B cell (primary cell): ENCODE measurements at regions not wholly inside any gene's neighbourhood (a gene's known extent, or its start where the extent isn't known, plus 50 kb on each side); places are given as distances from the start of the nearest gene placed in this dataset.

Experiments used
- ATAC-seq: fragments of 200-7000 bp; cut with Tn5 transposase; one replicate; pipeline ENCODE4 v1.10.0; 2021; ENCODE audit warnings: low read depth, mild to moderate bottlenecking, moderate number of reproducible peaks, moderate library complexity
- CTCF ChIA-PET: fragments of 350-600 bp; sonication (Branson Sonifier 250); formaldehyde crosslinking; loops from one replicate; lab custom pipeline; 2021; ENCODE audit warnings: antibody characterized with exemption, inconsistent platforms; lab: Charles Lee
- POLR2A ChIA-PET: fragments of 350-600 bp; sonication (Branson Sonifier 250); formaldehyde crosslinking; loops from one replicate; lab custom pipeline; 2021; ENCODE audit warnings: antibody characterized with exemption; lab: Charles Lee
- DNase-seq: peaks from one replicate; pipeline ENCODE4 v3.0.0; 2013
- H2AFZ ChIP-seq: 2 replicates; pipeline ENCODE4 v1.6.1; 2012; ENCODE audit warnings: mild to moderate bottlenecking, low read depth, low read length; ENCODE audit not compliant: insufficient read depth, poor library complexity, severe bottlenecking
- H3K27ac ChIP-seq, 2 donors: 1 replicate in 1 of 2; 2 replicates in 1 of 2; pipeline ENCODE4 v1.5.1; 2012 to 2013; ENCODE audit warnings: low read length in 2 of 2, mild to moderate bottlenecking in 2 of 2, moderate library complexity in 1 of 2
- H3K27me3 ChIP-seq, 4 experiments: fragments of 200-600 bp in 1 of 4; sonication (generic) in 1 of 4; replicated peaks in 1 of 4; 1 replicate in 2 of 4; 2 replicates in 2 of 4; pipeline versions ENCODE4 v1.6.1 to v1.7.0; 2013 to 2016; ENCODE audit warnings: low read length in 3 of 4, mild to moderate bottlenecking in 2 of 4, mixed read lengths in 1 of 4, moderate library complexity in 1 of 4; ENCODE audit not compliant: insufficient read depth in 4 of 4, control insufficient read depth in 3 of 4; ENCODE audit errors: control extremely low read depth in 1 of 4
- H3K36me3 ChIP-seq, 2 experiments: replicated peaks in 1 of 2; 1 replicate in 1 of 2; 2 replicates in 1 of 2; pipeline versions ENCODE4 v1.6.1 to v1.7.1; 2013; ENCODE audit warnings: low read length in 1 of 2; ENCODE audit not compliant: insufficient read depth in 2 of 2, control insufficient read depth in 1 of 2; ENCODE audit errors: control extremely low read depth in 1 of 2, extremely low read depth in 1 of 2
- H3K4me1 ChIP-seq, 2 donors: fragments of 200-600 bp in 1 of 2; sonication (generic) in 1 of 2; 1 replicate in 1 of 2; 2 replicates in 1 of 2; pipeline versions ENCODE4 v1.5.1 to v1.6.1; 2013 to 2017; ENCODE audit warnings: low read length in 2 of 2; ENCODE audit not compliant: control insufficient read depth in 2 of 2, insufficient read depth in 2 of 2
- H3K4me2 ChIP-seq: replicated peaks from 2 replicates; pipeline ENCODE3; 2012; ENCODE audit warnings: mild to moderate bottlenecking, low read depth, low read length; ENCODE audit not compliant: poor library complexity, severe bottlenecking
- H3K4me3 ChIP-seq, 5 experiments: fragments of 200-600 bp in 1 of 5; sonication (generic) in 1 of 5; 1 replicate in 3 of 5; 2 replicates in 2 of 5; pipeline versions ENCODE4 v1.5.1 to v1.7.0; 2011 to 2016; ENCODE audit warnings: low read length in 4 of 5, mild to moderate bottlenecking in 4 of 5, low read depth in 2 of 5, control low read depth in 1 of 5, moderate library complexity in 1 of 5; ENCODE audit not compliant: insufficient read depth in 1 of 5; ENCODE audit errors: control extremely low read depth in 1 of 5, extremely low read depth in 1 of 5
- H3K79me2 ChIP-seq: fragments of 200-600 bp; sonication (generic); one replicate; pipeline ENCODE4 v1.6.0; 2016; ENCODE audit warnings: low read length; ENCODE audit not compliant: control insufficient read depth, insufficient read depth
- H3K9ac ChIP-seq: fragments of 200-600 bp; sonication (generic); 2 replicates; pipeline ENCODE4 v1.6.1; 2017; ENCODE audit warnings: mild to moderate bottlenecking, low read length, moderate library complexity
- H3K9me3 ChIP-seq, 3 donors: one replicate each; pipeline versions ENCODE4 v1.6.1 to v1.7.1; 2013; ENCODE audit warnings: low read length in 2 of 3; ENCODE audit not compliant: control insufficient read depth in 2 of 3, insufficient read depth in 1 of 3; ENCODE audit errors: control extremely low read depth in 1 of 3
- H4K20me1 ChIP-seq: 2 replicates; pipeline ENCODE4 v1.6.0; 2012; ENCODE audit warnings: mild to moderate bottlenecking, low read length; ENCODE audit not compliant: insufficient read depth, control insufficient read depth, poor library complexity, severe bottlenecking
- H3K27ac Mint-ChIP-seq: one replicate; pipeline ENCODE4 v1.8.0; 2021; ENCODE audit warnings: mixed read lengths
- H3K27me3 Mint-ChIP-seq: one replicate; pipeline ENCODE4 v1.8.0; 2021; ENCODE audit warnings: mixed read lengths
- H3K4me1 Mint-ChIP-seq: one replicate; pipeline ENCODE4 v1.8.0; 2021; ENCODE audit warnings: mixed read lengths
- H3K4me3 Mint-ChIP-seq: one replicate; pipeline ENCODE4 v1.8.0; 2021; ENCODE audit warnings: mixed read lengths
- H3K9me3 Mint-ChIP-seq: one replicate; pipeline ENCODE4 v1.8.0; 2022; ENCODE audit warnings: mixed read lengths; ENCODE audit not compliant: insufficient read depth
- CTCF ChIP-seq: fragments of 200-600 bp; IDR thresholded peaks from one replicate; pipeline ENCODE4 v1.8.0; 2022; ENCODE audit warnings: antibody characterized with exemption, mild to moderate bottlenecking
- EZH2 ChIP-seq: IDR thresholded peaks from 2 replicates; pipeline ENCODE4 v1.6.1; 2012; ENCODE audit warnings: borderline replicate concordance, low read depth, mild to moderate bottlenecking, moderate library complexity, low read length; ENCODE audit not compliant: insufficient read depth, poor library complexity, severe bottlenecking
- WGBS: methylation state at CpG from one replicate; pipeline ENCODE4 v1.1.5; 2013; ENCODE audit warnings: missing lambda C conversion rate; ENCODE audit not compliant: insufficient coverage; 5-methylcytosine and 5-hydroxymethylcytosine counted together
- intact Hi-C: fragments of 100-400 bp; cut with micrococcal nuclease; formaldehyde crosslinking; loops from one replicate; pipeline ENCODE4 v1.10.0; 2022

- CTCF ChIA-PET = no interaction called here
- ATAC-seq (no peak), DNase-seq (no peak)
- Histone ChIP-seq H3K79me2 (no peaks in the 10 kb centered on the region), H3K4me1 (no peaks in the 10 kb centered on the region), H3K4me3 (no peak overlapping the region), H3K9ac (no peak overlapping the region), H4K20me1 (no peaks in the 10 kb centered on the region), H3K27me3 (no peaks in the 10 kb centered on the region), H2AFZ (no peak overlapping the region), H3K4me2 (no peak overlapping the region), H3K27ac (no peak overlapping the region), H3K9me3 (peaks cover 0 to 21% (median 0%) of the 10 kb centered on the region in 3 donors), H3K36me3 (no peaks in the 10 kb centered on the region)
- no peak for TF ChIP-seq CTCF
- TF ChIP-seq EZH2 = no peak
- intact Hi-C loops = no loop called here
- no peak overlapping the region for H3K27ac Mint-ChIP-seq
- 100% methylated on average over 1 of the region's 4 CpGs for WGBS
- peaks cover 3% of the 10 kb centered on the region for H3K9me3 Mint-ChIP-seq
- POLR2A ChIA-PET = no interaction called here
- no peaks in the 10 kb centered on the region for H3K27me3 Mint-ChIP-seq
- no peak overlapping the region for H3K4me3 Mint-ChIP-seq
- no peaks in the 10 kb centered on the region for H3K4me1 Mint-ChIP-seq
Measured at GRCh38 chr20:56762401-56762800, 133.3 kb downstream of the TFAP2C start.

- H3K27me3 Mint-ChIP-seq = no peaks in the 10 kb centered on the region
- no peak overlapping the region for H3K4me3 ChIP-seq
- no peaks in the 10 kb centered on the region for H3K4me1 Mint-ChIP-seq
- H3K36me3 ChIP-seq = no peaks in the 10 kb centered on the region
- no peaks in the 10 kb centered on the region for H3K27me3 ChIP-seq
- no peaks in the 10 kb centered on the region for H3K9me3 Mint-ChIP-seq
- TF ChIP-seq CTCF (no peak), EZH2 (no peak)
- WGBS = 88% methylated on average over 6 of the region's 8 CpGs
- H3K4me1 ChIP-seq = no peaks in the 10 kb centered on the region
- H3K27ac Mint-ChIP-seq = no peak overlapping the region
- no peak overlapping the region for H3K9ac ChIP-seq
- H3K27ac ChIP-seq = no peak overlapping the region
- ATAC-seq (no peak), DNase-seq (no peak)
- no peaks in the 10 kb centered on the region for H3K79me2 ChIP-seq
- peaks cover 0 to 21% (median 0%) of the 10 kb centered on the region in 3 donors for H3K9me3 ChIP-seq
- no peak overlapping the region for H2AFZ ChIP-seq
- intact Hi-C loops = no loop called here
- no peak overlapping the region for H3K4me2 ChIP-seq
- POLR2A ChIA-PET = no interaction called here
- no peaks in the 10 kb centered on the region for H4K20me1 ChIP-seq
- H3K4me3 Mint-ChIP-seq = no peak overlapping the region
- CTCF ChIA-PET = no interaction called here
Measured at GRCh38 chr20:56762829-56763228, 133.7 kb downstream of the TFAP2C start.
